Trophoblast cell (in vitro differentiated cells and primary cell): ENCODE measurements at regions not wholly inside any gene's neighbourhood (a gene's known extent, or its start where the extent isn't known, plus 50 kb on each side); places are given as distances from the start of the nearest gene placed in this dataset.
"Not testable (repeated sequence)": the region's sequence is repeated elsewhere in the genome, so short reads cannot be mapped to it uniquely, and the experiment has no call there.

Experiments used
- DNase-seq, 2 donors: peaks; one replicate each; pipeline ENCODE4 v3.0.0-alpha.2; 2016
- H2AFZ ChIP-seq: 2 replicates; pipeline ENCODE4 v1.6.1; 2013; ENCODE audit warnings: low read length, moderate library complexity, mild to moderate bottlenecking; ENCODE audit not compliant: insufficient read depth, poor library complexity
- H2AK5ac ChIP-seq: 2 replicates; pipeline ENCODE4 v1.6.1; 2013; ENCODE audit warnings: mild to moderate bottlenecking, low read length
- H2BK120ac ChIP-seq: 2 replicates; pipeline ENCODE4 v1.6.1; 2013; ENCODE audit warnings: low read length, mild to moderate bottlenecking, moderate library complexity; ENCODE audit not compliant: insufficient read depth, poor library complexity
- H2BK12ac ChIP-seq: 2 replicates; pipeline ENCODE4 v1.6.1; 2013; ENCODE audit warnings: mild to moderate bottlenecking, low read length, moderate library complexity
- H2BK5ac ChIP-seq: 2 replicates; pipeline ENCODE4 v1.6.1; 2013; ENCODE audit warnings: low read length, low read depth, moderate library complexity, mild to moderate bottlenecking; ENCODE audit not compliant: poor library complexity
- H3K14ac ChIP-seq: 2 replicates; pipeline ENCODE4 v1.6.1; 2013; ENCODE audit warnings: mild to moderate bottlenecking, low read length
- H3K18ac ChIP-seq: 2 replicates; pipeline ENCODE4 v1.6.1; 2013; ENCODE audit warnings: mild to moderate bottlenecking, low read length
- H3K23ac ChIP-seq: 2 replicates; pipeline ENCODE4 v1.6.1; 2013; ENCODE audit warnings: low read length
- H3K27ac ChIP-seq: 2 replicates; pipeline ENCODE4 v1.5.1; 2013; ENCODE audit warnings: low read depth, mild to moderate bottlenecking, inconsistent platforms, low read length, moderate library complexity
- H3K27me3 ChIP-seq: 2 replicates; pipeline ENCODE4 v1.6.1; 2013; ENCODE audit warnings: inconsistent platforms, mild to moderate bottlenecking, low read length, moderate library complexity; ENCODE audit not compliant: insufficient read depth
- H3K36me3 ChIP-seq, 2 experiments: 1 replicate in 1 of 2; 2 replicates in 1 of 2; pipeline ENCODE4 v1.6.1; 2013; ENCODE audit warnings: low read length in 2 of 2, mild to moderate bottlenecking in 2 of 2, moderate library complexity in 1 of 2; ENCODE audit not compliant: insufficient read depth in 2 of 2, control insufficient read depth in 1 of 2
- H3K4ac ChIP-seq: 2 replicates; pipeline ENCODE4 v1.6.1; 2013; ENCODE audit warnings: low read depth, mild to moderate bottlenecking, low read length, moderate library complexity
- H3K4me1 ChIP-seq, 2 experiments: 1 replicate in 1 of 2; 2 replicates in 1 of 2; pipeline ENCODE4 v1.6.1; 2013; ENCODE audit warnings: low read length in 2 of 2, mild to moderate bottlenecking in 2 of 2, moderate library complexity in 1 of 2; ENCODE audit not compliant: insufficient read depth in 2 of 2, control insufficient read depth in 1 of 2
- H3K4me2 ChIP-seq: 2 replicates; pipeline ENCODE4 v1.6.1; 2013; ENCODE audit warnings: inconsistent platforms, mild to moderate bottlenecking, low read length, moderate library complexity
- H3K4me3 ChIP-seq: 2 replicates; pipeline ENCODE4 v1.5.1; 2013; ENCODE audit warnings: mild to moderate bottlenecking, low read depth, low read length, inconsistent platforms
- H3K79me1 ChIP-seq: one replicate; pipeline ENCODE4 v1.6.1; 2013; ENCODE audit warnings: low read length
- H3K79me2 ChIP-seq: 2 replicates; pipeline ENCODE4 v1.6.1; 2013; ENCODE audit warnings: low read length, mild to moderate bottlenecking; ENCODE audit not compliant: control insufficient read depth, insufficient read depth, poor library complexity
- H3K9ac ChIP-seq: 2 replicates; pipeline ENCODE4 v1.6.1; 2013; ENCODE audit warnings: mild to moderate bottlenecking, low read length
- H3K9me3 ChIP-seq: 2 replicates; pipeline ENCODE4 v1.6.1; 2013; ENCODE audit warnings: low read depth, mild to moderate bottlenecking, control low read depth, inconsistent platforms, low read length; ENCODE audit not compliant: insufficient read depth
- H4K12ac ChIP-seq: 2 replicates; pipeline ENCODE4 v1.6.1; 2013; ENCODE audit warnings: low read depth, mild to moderate bottlenecking, low read length, moderate library complexity
- H4K8ac ChIP-seq: 2 replicates; pipeline ENCODE4 v1.6.1; 2013; ENCODE audit warnings: low read depth, mild to moderate bottlenecking, low read length, moderate library complexity
- H4K91ac ChIP-seq: one replicate; pipeline ENCODE4 v1.6.1; 2013; ENCODE audit warnings: low read depth, mild to moderate bottlenecking, low read length, moderate library complexity
- WGBS: extraction: QIAGEN DNeasy Blood & Tissue Kit; methylation state at CpG from one replicate; pipeline ENCODE4 v1.1.7; 2013; ENCODE audit warnings: missing lambda C conversion rate; ENCODE audit not compliant: insufficient read length, insufficient coverage; ENCODE audit errors: extremely low coverage; 5-methylcytosine and 5-hydroxymethylcytosine counted together

GRCh38 chr21:21898801-21899200, 900.6 kb downstream of the NCAM2 start:
- Histone ChIP-seq H4K91ac (no peak overlapping the region), H2BK12ac (no peak overlapping the region), H4K12ac (no peak overlapping the region), H3K4me1 (no peaks in the 10 kb centered on the region), H3K4me3 (no peak overlapping the region), H3K36me3 (no peaks in the 10 kb centered on the region), H4K8ac (no peak overlapping the region), H3K4me2 (no peak overlapping the region), H3K9ac (no peak overlapping the region), H3K23ac (no peak overlapping the region), H2BK5ac (no peak overlapping the region), H3K79me2 (no peaks in the 10 kb centered on the region), H3K18ac (no peak overlapping the region), H3K9me3 (no peaks in the 10 kb centered on the region), H2AFZ (no peak overlapping the region), H3K14ac (no peak overlapping the region), H3K27me3 (no peaks in the 10 kb centered on the region), H3K79me1 (no peaks in the 10 kb centered on the region), H2BK120ac (no peak overlapping the region), H3K4ac (no peak overlapping the region), H3K27ac (no peak overlapping the region), H2AK5ac (no peak overlapping the region)
- WGBS = no CpG with 5 or more reads among the region's 1 CpG
- DNase-seq = no peak

DNA sequence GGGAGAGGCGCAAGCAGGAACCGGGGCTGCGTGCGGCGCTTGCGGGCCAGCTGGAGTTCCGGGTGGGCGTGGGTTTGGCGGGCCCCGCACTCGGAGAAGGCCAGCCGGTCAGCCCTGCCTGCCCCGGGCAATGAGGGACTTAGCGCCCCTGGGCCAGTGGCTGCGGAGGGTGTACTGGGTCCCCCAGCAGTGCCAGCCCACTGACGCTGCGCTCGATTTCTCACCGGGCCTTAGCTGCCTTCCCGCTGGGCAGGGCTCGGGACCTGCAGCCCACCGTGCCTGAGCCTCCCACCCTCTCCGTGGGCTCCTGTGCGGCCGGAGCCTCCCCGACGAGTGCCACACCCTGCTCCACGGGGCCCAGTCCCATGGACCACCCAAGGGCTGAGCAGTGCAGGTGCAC, 904.2 kb downstream of the NCAM2 start:
- H3K14ac ChIP-seq, H3K4ac ChIP-seq, H3K4me2 ChIP-seq, H4K91ac ChIP-seq, H3K4me3 ChIP-seq, H3K23ac ChIP-seq, H3K79me2 ChIP-seq, H3K27ac ChIP-seq, DNase-seq, H2AK5ac ChIP-seq, H3K9ac ChIP-seq, H2BK5ac ChIP-seq, H2BK120ac ChIP-seq, H3K4me1 ChIP-seq, H2AFZ ChIP-seq, H3K9me3 ChIP-seq, H3K27me3 ChIP-seq, H3K36me3 ChIP-seq, H2BK12ac ChIP-seq, H3K79me1 ChIP-seq, H3K18ac ChIP-seq, H4K8ac ChIP-seq, H4K12ac ChIP-seq: not testable (repeated sequence)
- WGBS = no CpG with 5 or more reads among the region's 28 CpGs

DNA sequence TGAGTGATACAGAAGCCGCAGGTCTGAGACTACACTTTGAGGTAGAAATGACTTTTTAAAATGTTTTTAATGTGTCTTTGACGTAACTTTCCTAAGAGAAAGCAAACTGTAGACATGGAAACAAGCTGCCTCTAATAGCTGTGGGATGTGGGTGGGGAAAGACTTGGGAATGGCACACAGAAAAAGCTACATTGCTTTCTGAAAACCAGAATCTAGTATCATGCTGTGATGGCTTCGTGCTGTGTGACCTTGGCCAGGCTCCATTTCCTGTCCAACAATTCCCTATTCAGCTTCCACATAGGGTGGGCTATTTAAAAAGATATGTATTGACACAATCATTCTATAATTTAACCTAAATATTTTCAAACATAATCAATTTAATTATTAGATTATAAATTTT, 909.1 kb downstream of the NCAM2 start:
- Histone ChIP-seq H2BK12ac (no peak overlapping the region), H3K4me2 (no peak overlapping the region), H3K9ac (no peak overlapping the region), H3K4me3 (no peak overlapping the region), H2BK120ac (no peak overlapping the region), H3K4ac (no peak overlapping the region), H2BK5ac (no peak overlapping the region), H3K79me1 (no peaks in the 10 kb centered on the region), H4K91ac (no peak overlapping the region), H3K14ac (no peak overlapping the region), H3K36me3 (no peaks in the 10 kb centered on the region), H4K12ac (no peak overlapping the region), H2AK5ac (no peak overlapping the region), H3K9me3 (peaks cover 5% of the 10 kb centered on the region), H4K8ac (no peak overlapping the region), H3K79me2 (no peaks in the 10 kb centered on the region), H3K27me3 (no peaks in the 10 kb centered on the region), H2AFZ (no peak overlapping the region), H3K4me1 (no peaks in the 10 kb centered on the region), H3K27ac (no peak overlapping the region), H3K18ac (no peak overlapping the region), H3K23ac (no peak overlapping the region)
- WGBS = no CpG with 5 or more reads among the region's 3 CpGs
- no peak for DNase-seq

DNA sequence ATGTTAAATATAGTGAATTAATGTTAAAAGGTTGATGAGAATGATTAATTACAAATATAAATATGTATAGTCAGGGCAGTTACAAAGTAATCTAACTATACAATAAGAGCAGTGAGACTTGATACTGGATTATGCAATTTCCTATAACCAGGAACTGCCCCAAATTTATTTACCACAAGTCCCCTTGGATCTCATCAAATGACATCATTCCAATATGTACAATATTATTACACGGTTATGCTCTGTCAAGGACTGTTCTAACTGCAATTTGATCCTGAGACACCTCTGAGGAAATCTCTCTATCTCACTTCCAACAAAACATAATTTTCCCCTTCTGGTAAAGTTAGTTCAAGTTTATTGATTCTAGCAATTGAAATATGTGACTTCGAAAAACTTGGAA, 917.6 kb downstream of the NCAM2 start:
- Histone ChIP-seq H3K4me1 (no peaks in the 10 kb centered on the region), H3K9ac (no peak overlapping the region), H2BK5ac (no peak overlapping the region), H2BK120ac (no peak overlapping the region), H3K4ac (no peak overlapping the region), H3K18ac (no peak overlapping the region), H4K8ac (no peak overlapping the region), H3K4me2 (no peak overlapping the region), H3K79me1 (no peaks in the 10 kb centered on the region), H4K12ac (no peak overlapping the region), H2AK5ac (no peak overlapping the region), H3K9me3 (no peaks in the 10 kb centered on the region), H3K27me3 (no peaks in the 10 kb centered on the region), H3K36me3 (no peaks in the 10 kb centered on the region), H3K23ac (no peak overlapping the region), H4K91ac (no peak overlapping the region), H3K79me2 (no peaks in the 10 kb centered on the region), H3K4me3 (no peak overlapping the region), H2BK12ac (no peak overlapping the region), H3K14ac (no peak overlapping the region), H2AFZ (no peak overlapping the region), H3K27ac (no peak overlapping the region)
- no peak for DNase-seq
- no CpG with 5 or more reads among the region's 2 CpGs for WGBS
